ENCODE measurements at regions not wholly inside any gene's neighbourhood (a gene's known extent, or its start where the extent isn't known, plus 50 kb on each side); places are given as distances from the start of the nearest gene placed in this dataset.
"Not testable (repeated sequence)": the region's sequence is repeated elsewhere in the genome, so short reads cannot be mapped to it uniquely, and the experiment has no call there.

GRCh38 chr12:127980585-127980984 is 286.4 kb upstream of the TMEM132C start:
- no peak for DNase-seq (ENCODE audit: low read depth, low spot score)
- in situ Hi-C loops (cut with HindIII; ENCODE audit: low pct_unique_long_range_greater_than_20kb, low sequenced_read_pairs) = no loop called here

GRCh38 chr12:127981875-127982274 is 285.1 kb upstream of the TMEM132C start:
- in situ Hi-C loops (cut with HindIII; ENCODE audit: low pct_unique_long_range_greater_than_20kb, low sequenced_read_pairs) = no loop called here
- no peak for DNase-seq (ENCODE audit: low read depth, low spot score)

GRCh38 chr12:127983213-127983791 is 283.7 kb upstream of the TMEM132C start:
- in situ Hi-C loops (cut with HindIII; ENCODE audit: low pct_unique_long_range_greater_than_20kb, low sequenced_read_pairs); DNase-seq (ENCODE audit: low read depth, low spot score): not testable (repeated sequence)

- in situ Hi-C loops (cut with HindIII; ENCODE audit: low pct_unique_long_range_greater_than_20kb, low sequenced_read_pairs) = no loop called here
- DNase-seq (ENCODE audit: low read depth, low spot score) = no peak
Observed at GRCh38 chr12:127984386-127985055, 282.4 kb upstream of the TMEM132C start.

- in situ Hi-C loops (cut with HindIII; ENCODE audit: low pct_unique_long_range_greater_than_20kb, low sequenced_read_pairs) = no loop called here
- peak; percentile 41 for DNase-seq (ENCODE audit: low read depth, low spot score)
Observed at GRCh38 chr12:127987199-127987901, 279.6 kb upstream of the TMEM132C start.

- DNase-seq (ENCODE audit: low read depth, low spot score) = peak; percentile 6
- in situ Hi-C loops (cut with HindIII; ENCODE audit: low pct_unique_long_range_greater_than_20kb, low sequenced_read_pairs) = no loop called here
Observed at GRCh38 chr12:127991485-127991884, 275.5 kb upstream of the TMEM132C start.

- in situ Hi-C loops (cut with HindIII; ENCODE audit: low pct_unique_long_range_greater_than_20kb, low sequenced_read_pairs) = no loop called here
- DNase-seq (ENCODE audit: low read depth, low spot score) = no peak
Observed at GRCh38 chr12:127998988-127999387, 268.0 kb upstream of the TMEM132C start.

- no peak for DNase-seq (ENCODE audit: low read depth, low spot score)
- in situ Hi-C loops (cut with HindIII; ENCODE audit: low pct_unique_long_range_greater_than_20kb, low sequenced_read_pairs) = no loop called here
Observed at GRCh38 chr12:128004383-128004938, 262.5 kb upstream of the TMEM132C start.

- no peak for DNase-seq (ENCODE audit: low read depth, low spot score)
- in situ Hi-C loops (cut with HindIII; ENCODE audit: low pct_unique_long_range_greater_than_20kb, low sequenced_read_pairs) = no loop called here
Observed at GRCh38 chr12:128007250-128007649, 259.7 kb upstream of the TMEM132C start.

GRCh38 chr12:128008341-128008740 is 258.6 kb upstream of the TMEM132C start:
- in situ Hi-C loops (cut with HindIII; ENCODE audit: low pct_unique_long_range_greater_than_20kb, low sequenced_read_pairs) = no loop called here
- DNase-seq (ENCODE audit: low read depth, low spot score) = no peak

GRCh38 chr12:128009108-128009507 is 257.9 kb upstream of the TMEM132C start:
- in situ Hi-C loops (cut with HindIII; ENCODE audit: low pct_unique_long_range_greater_than_20kb, low sequenced_read_pairs) = no loop called here

GRCh38 chr12:128012110-128012509 is 254.9 kb upstream of the TMEM132C start:
- in situ Hi-C loops (cut with HindIII; ENCODE audit: low pct_unique_long_range_greater_than_20kb, low sequenced_read_pairs) = no loop called here
- no peak for DNase-seq (ENCODE audit: low read depth, low spot score)

More at GRCh38 chr12:128009108-128009507, 257.9 kb upstream of the TMEM132C start:
- no peak for DNase-seq (ENCODE audit: low read depth, low spot score)

GRCh38 chr12:128015276-128015675 is 251.7 kb upstream of the TMEM132C start:
- no peak for DNase-seq (ENCODE audit: low read depth, low spot score)
- in situ Hi-C loops (cut with HindIII; ENCODE audit: low pct_unique_long_range_greater_than_20kb, low sequenced_read_pairs) = no loop called here

- DNase-seq (ENCODE audit: low read depth, low spot score) = no peak
- in situ Hi-C loops (cut with HindIII; ENCODE audit: low pct_unique_long_range_greater_than_20kb, low sequenced_read_pairs) = no loop called here
Observed at GRCh38 chr12:128018067-128018466, 248.9 kb upstream of the TMEM132C start.

- in situ Hi-C loops (cut with HindIII; ENCODE audit: low pct_unique_long_range_greater_than_20kb, low sequenced_read_pairs) = no loop called here
Observed at GRCh38 chr12:128019996-128020544, 246.9 kb upstream of the TMEM132C start.

GRCh38 chr12:128021561-128021960 is 245.4 kb upstream of the TMEM132C start:
- DNase-seq (ENCODE audit: low read depth, low spot score) = no peak
- in situ Hi-C loops (cut with HindIII; ENCODE audit: low pct_unique_long_range_greater_than_20kb, low sequenced_read_pairs) = no loop called here

More at GRCh38 chr12:128019996-128020544, 246.9 kb upstream of the TMEM132C start:
- DNase-seq (ENCODE audit: low read depth, low spot score) = no peak

GRCh38 chr12:128025589-128026245 is 241.3 kb upstream of the TMEM132C start:
- DNase-seq (ENCODE audit: low read depth, low spot score) = no peak
- in situ Hi-C loops (cut with HindIII; ENCODE audit: low pct_unique_long_range_greater_than_20kb, low sequenced_read_pairs) = no loop called here

Data from SK-MEL-5 (cell line).